Pancreas (tissue), 10 donors: ENCODE measurements at regions not wholly inside any gene's neighbourhood (a gene's known extent, or its start where the extent isn't known, plus 50 kb on each side); places are given as distances from the start of the nearest gene placed in this dataset.

Experiments
- ATAC-seq, 4 donors: fragments of 200-7000 bp; cut with Tn5 transposase; one replicate each; pipeline versions ENCODE4 v1.8.0 to v1.9.1; 2020; ENCODE audit warnings: mild to moderate bottlenecking in 4 of 4, moderate library complexity in 4 of 4
- DNase-seq, 6 donors: peaks; one replicate each; pipeline ENCODE4 v3.0.0-alpha.2; 2020
- FAIRE-seq: peaks from 2 replicates; lab custom pipeline; 2012; peaks lifted over from hg19 to GRCh38; lab: Jason Lieb, UNC
- H3K27ac ChIP-seq, 4 donors: fragments of 200-600 bp; sonication (generic); 1 replicate in 3 of 4; 2 replicates in 1 of 4; pipeline versions ENCODE4 v1.5.0 to v1.8.0; 2020
- H3K27me3 ChIP-seq, 4 donors: fragments of 200-600 bp; one replicate each; pipeline ENCODE4 v1.8.0; 2021
- H3K36me3 ChIP-seq, 3 donors: fragments of 200-600 bp; sonication (generic) in 1 of 3; one replicate each; pipeline versions ENCODE4 v1.5.0 to v1.8.0; 2020 to 2021
- H3K4me1 ChIP-seq, 3 donors: fragments of 200-600 bp; one replicate each; pipeline ENCODE4 v1.8.0; 2021
- H3K4me3 ChIP-seq, 4 donors: fragments of 200-600 bp; sonication (generic) in 2 of 4; one replicate each; pipeline versions ENCODE4 v1.5.0 to v1.8.0; 2020 to 2021
- H3K9me3 ChIP-seq, 4 donors: fragments of 200-600 bp; one replicate each; pipeline ENCODE4 v1.8.0; 2021
- WGBS, 2 donors: extraction: QIAGEN DNeasy Blood & Tissue Kit; methylation state at CpG; one replicate each; pipeline ENCODE4 v1.1.7; 2013; 5-methylcytosine and 5-hydroxymethylcytosine counted together
- intact Hi-C, 3 donors: fragments of 100-400 bp; cut with DNase I; formaldehyde crosslinking; loops; one replicate each; pipeline versions ENCODE4 v1.11.1 to v1.14.2; 2022
- TF ChIP-seq, protein P1 (sequence below), 4 donors: fragments of 200-600 bp; sonication (generic) in 3 of 4; IDR thresholded peaks; one replicate each; pipeline versions ENCODE4 v1.5.0 to v1.8.0; 2021; ENCODE audit warnings: antibody characterized with exemption in 4 of 4
- donor health status: healthy with polysubstance abuse.
- donor health status: DM: no; HTN: no; CAD: no; lungs with moderate emphysema.
- donor health status: DM: no; HTN: no; CAD: no.
- donor health status: control.
- donor health status: control.
- donor health status: Bipolar disorder and iron deficiency.
- donor health status: DM: yes; HTN: yes; CAD: no.
- donor health status: DM: no; HTN: no; CAD: no.
- donor health status: DM: no; HTN: no; CAD: no.
- donor health status: DM: yes; HTN: yes; CAD: no.

DNA sequence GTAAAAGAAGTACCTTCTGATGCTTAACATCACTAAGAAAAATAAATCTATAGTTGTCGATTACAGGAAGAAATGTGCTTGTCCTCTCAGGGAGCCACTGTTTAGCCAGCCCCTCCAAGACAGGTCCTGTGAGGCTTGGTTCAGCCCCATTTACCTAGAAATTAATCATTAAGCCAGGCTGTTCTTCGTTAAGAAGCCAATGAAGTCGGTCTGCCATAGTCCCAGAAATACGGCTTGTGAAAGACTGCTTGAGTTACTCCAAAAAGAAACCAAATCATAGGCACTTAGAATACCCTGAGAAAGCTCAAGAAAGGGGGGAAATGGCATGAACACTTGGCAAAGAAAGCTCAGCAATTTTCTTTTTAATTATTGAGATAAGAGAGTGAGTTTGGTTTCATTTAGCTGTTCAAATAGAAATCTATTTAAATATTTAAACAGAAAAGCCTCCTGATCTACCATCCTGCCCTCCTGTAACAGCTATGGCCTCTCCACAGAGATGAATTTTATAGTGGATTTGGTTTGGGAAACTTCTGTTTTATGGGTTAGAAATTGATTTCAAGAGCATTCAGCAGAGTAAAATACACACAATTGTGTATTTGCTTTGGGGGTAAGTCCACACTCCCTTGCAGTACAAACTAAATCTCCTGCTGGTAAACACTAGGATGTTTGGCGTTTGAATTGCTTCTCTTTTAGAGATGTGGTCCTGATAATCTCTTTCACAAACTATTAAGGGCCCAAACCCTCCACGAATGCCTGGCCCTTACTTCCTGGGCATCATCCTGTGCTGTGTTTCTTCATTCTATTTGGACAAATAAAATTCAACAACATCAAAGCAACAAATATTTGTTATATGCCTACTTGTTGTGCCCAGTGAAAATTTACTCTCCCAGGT lies 234.4 kb downstream of the SEC23A start:
- no peak for FAIRE-seq
- no peaks in the 10 kb centered on the region for H3K36me3 ChIP-seq
- no peaks in the 10 kb centered on the region for H3K27me3 ChIP-seq
- WGBS, 2 donors = 8 to 16% methylated on average over 6 of the region's 6 CpGs
- H3K4me1 ChIP-seq = peaks cover 6 to 13% (median 7%) of the 10 kb centered on the region in 3 donors
- no peaks in the 10 kb centered on the region for H3K9me3 ChIP-seq
- H3K27ac ChIP-seq = peak overlapping the region in 3 of 4 donors; percentile 41 to 68 (median 60)
- H3K4me3 ChIP-seq = peak overlapping the region in 1 of 4 donors; percentile 9
- intact Hi-C loops = loop anchor here in 2 of 3 donors (5.0 to 10.0 kb wide), 2 partner anchors 144 to 146 kb away; no protein-coding TSS in a partner anchor
- TF ChIP-seq, protein P1, sequence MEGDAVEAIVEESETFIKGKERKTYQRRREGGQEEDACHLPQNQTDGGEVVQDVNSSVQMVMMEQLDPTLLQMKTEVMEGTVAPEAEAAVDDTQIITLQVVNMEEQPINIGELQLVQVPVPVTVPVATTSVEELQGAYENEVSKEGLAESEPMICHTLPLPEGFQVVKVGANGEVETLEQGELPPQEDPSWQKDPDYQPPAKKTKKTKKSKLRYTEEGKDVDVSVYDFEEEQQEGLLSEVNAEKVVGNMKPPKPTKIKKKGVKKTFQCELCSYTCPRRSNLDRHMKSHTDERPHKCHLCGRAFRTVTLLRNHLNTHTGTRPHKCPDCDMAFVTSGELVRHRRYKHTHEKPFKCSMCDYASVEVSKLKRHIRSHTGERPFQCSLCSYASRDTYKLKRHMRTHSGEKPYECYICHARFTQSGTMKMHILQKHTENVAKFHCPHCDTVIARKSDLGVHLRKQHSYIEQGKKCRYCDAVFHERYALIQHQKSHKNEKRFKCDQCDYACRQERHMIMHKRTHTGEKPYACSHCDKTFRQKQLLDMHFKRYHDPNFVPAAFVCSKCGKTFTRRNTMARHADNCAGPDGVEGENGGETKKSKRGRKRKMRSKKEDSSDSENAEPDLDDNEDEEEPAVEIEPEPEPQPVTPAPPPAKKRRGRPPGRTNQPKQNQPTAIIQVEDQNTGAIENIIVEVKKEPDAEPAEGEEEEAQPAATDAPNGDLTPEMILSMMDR (IDR thresholded peaks at IDR 0.05) = no peak
- ATAC-seq = peak; percentile 84 to 92 (median 90)
- DNase-seq = peak in 2 of 6 donors; percentile 16 to 20

DNA sequence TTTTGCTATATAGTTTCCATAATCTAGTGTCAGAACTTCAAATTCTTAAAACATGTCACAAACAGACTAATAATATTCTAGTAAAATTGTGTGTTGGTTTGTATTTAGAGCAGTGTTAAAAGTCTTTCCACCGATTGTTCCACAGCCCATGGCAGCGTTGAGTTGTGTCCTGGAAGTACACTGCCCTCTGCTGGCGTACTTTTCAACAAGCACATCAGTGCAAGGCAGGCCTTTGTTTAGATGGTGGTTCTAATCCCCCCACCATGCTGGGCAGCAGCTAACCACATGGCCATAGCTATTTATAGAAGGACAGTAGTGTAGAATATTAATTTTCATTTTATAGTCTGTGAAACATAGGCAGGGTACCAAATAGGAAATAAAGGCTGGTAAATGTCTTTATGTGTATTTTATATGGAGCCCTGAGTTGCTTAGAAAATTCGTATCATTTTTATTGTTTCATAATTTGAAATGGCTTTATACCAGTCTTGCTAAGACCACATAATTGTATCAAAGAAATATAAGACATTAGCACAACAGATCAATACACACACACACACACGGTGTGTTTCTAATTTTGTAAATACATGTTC lies 235.4 kb downstream of the SEC23A start:
- no peaks in the 10 kb centered on the region for H3K27me3 ChIP-seq
- ATAC-seq (peak; percentile 90 to 96 (median 92)), FAIRE-seq (peak; percentile 70), DNase-seq (peak in 5 of 6 donors; percentile 43 to 73 (median 59))
- WGBS, 2 donors = 18 to 29% methylated on average over 5 of the region's 5 CpGs
- H3K4me3 ChIP-seq = no peak overlapping the region
- H3K27ac ChIP-seq = no peak overlapping the region
- intact Hi-C loops = loop anchor here in 2 of 3 donors (5.0 to 10.0 kb wide), 2 partner anchors 143 to 145 kb away; no protein-coding TSS in a partner anchor
- no peaks in the 10 kb centered on the region for H3K36me3 ChIP-seq
- TF ChIP-seq, protein P1 (IDR thresholded peaks at IDR 0.05) = peak; percentile 44 to 72 (median 70)
- no peaks in the 10 kb centered on the region for H3K9me3 ChIP-seq
- peaks cover 6 to 13% (median 7%) of the 10 kb centered on the region in 3 donors for H3K4me1 ChIP-seq

DNA sequence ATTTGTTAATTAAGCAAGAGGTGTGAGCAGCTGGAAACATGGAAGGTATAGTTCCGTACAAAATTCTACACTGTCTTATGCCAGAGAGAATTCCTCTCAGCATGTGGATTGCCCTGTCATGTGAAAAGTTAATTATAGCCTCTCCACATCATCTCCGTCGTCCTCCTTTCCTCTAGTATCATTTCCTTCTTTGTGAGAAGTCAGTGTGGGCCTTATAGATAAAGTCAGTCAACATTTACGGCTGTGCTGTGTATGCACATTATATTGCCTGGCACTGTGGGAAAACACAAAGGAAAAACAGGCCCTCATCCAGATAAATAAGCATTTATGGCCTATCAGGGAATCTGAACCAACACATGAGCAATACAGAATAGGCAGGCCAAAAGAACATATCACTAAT lies 236.6 kb downstream of the SEC23A start:
- TF ChIP-seq, protein P1 (IDR thresholded peaks at IDR 0.05) = no peak
- Histone ChIP-seq H3K36me3 (no peaks in the 10 kb centered on the region), H3K4me3 (no peak overlapping the region), H3K4me1 (peaks cover 6 to 13% (median 7%) of the 10 kb centered on the region in 3 donors), H3K27ac (no peak overlapping the region), H3K9me3 (no peaks in the 10 kb centered on the region), H3K27me3 (no peaks in the 10 kb centered on the region)
- FAIRE-seq = no peak
- WGBS, 2 donors = 59 to 62% methylated on average over 4 of the region's 4 CpGs
- ATAC-seq = no peak
- intact Hi-C loops = loop anchor here in 2 of 3 donors (5.0 to 10.0 kb wide), 2 partner anchors 142 to 144 kb away; no protein-coding TSS in a partner anchor
- no peak for DNase-seq

DNA sequence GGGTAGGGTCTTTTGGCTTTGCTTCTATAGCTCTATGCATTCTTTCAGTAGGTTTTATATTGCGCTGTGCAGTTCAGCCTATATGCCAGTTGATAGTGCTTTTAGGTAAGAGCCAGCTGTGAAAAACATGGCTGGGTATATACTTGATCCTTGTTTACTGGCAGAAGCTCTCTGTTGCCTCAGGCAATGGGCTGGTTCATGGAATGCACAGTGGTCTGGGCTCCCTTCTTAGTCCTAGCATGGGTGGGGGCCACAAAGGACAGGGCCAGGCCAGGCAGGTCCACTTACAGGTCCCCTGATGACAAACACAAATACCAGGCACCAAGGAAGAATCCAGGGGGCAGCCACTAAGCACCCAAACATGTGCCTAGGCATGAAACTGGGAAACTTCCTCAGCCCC lies 240.7 kb downstream of the SEC23A start:
- TF ChIP-seq, protein P1 (IDR thresholded peaks at IDR 0.05) = no peak
- no peaks in the 10 kb centered on the region for H3K4me1 ChIP-seq
- no peak overlapping the region for H3K4me3 ChIP-seq
- DNase-seq (no peak), ATAC-seq (no peak), FAIRE-seq (no peak)
- no peak overlapping the region for H3K27ac ChIP-seq
- no peaks in the 10 kb centered on the region for H3K36me3 ChIP-seq
- WGBS, 2 donors = 95 to 100% methylated on average over 1 of the region's 1 CpG
- no peaks in the 10 kb centered on the region for H3K9me3 ChIP-seq
- intact Hi-C loops = loop anchor here in 1 of 3 donors (10.0 kb wide), 1 partner anchor 138 kb away; no protein-coding TSS in a partner anchor
- no peaks in the 10 kb centered on the region for H3K27me3 ChIP-seq
